Progenitor cell of endocrine pancreas (in vitro differentiated cells): ENCODE measurements at regions not wholly inside any gene's neighbourhood (a gene's known extent, or its start where the extent isn't known, plus 50 kb on each side); places are given as distances from the start of the nearest gene placed in this dataset.
"Not testable (repeated sequence)": the region's sequence is repeated elsewhere in the genome, so short reads cannot be mapped to it uniquely, and the experiment has no call there.

Experiments
- DNase-seq: peaks from one replicate; pipeline ENCODE4 v3.0.0; 2021; ENCODE audit warnings: low spot score; ENCODE audit not compliant: unreplicated experiment
- H3K27ac Mint-ChIP-seq: 2 replicates; pipeline ENCODE4 v1.8.0; 2021; ENCODE audit warnings: mild to moderate bottlenecking, moderate library complexity, mixed read lengths
- H3K27me3 Mint-ChIP-seq: 2 replicates; pipeline ENCODE4 v1.8.0; 2021; ENCODE audit warnings: mixed read lengths
- H3K36me3 Mint-ChIP-seq: 2 replicates; pipeline ENCODE4 v1.8.0; 2022; ENCODE audit warnings: mixed read lengths; ENCODE audit not compliant: insufficient read depth
- H3K4me1 Mint-ChIP-seq: 2 replicates; pipeline ENCODE4 v1.8.0; 2021; ENCODE audit warnings: low read depth, mixed read lengths
- H3K4me3 Mint-ChIP-seq: 2 replicates; pipeline ENCODE4 v1.8.0; 2021; ENCODE audit warnings: low read depth, mild to moderate bottlenecking, moderate library complexity, mixed read lengths
- H3K9me3 Mint-ChIP-seq: 2 replicates; pipeline ENCODE4 v1.8.0; 2021; ENCODE audit warnings: low read depth, mixed read lengths
- CTCF ChIP-seq: fragments of 200-600 bp; sonication (generic); IDR thresholded peaks from one replicate; pipeline ENCODE4 v1.5.0; 2021; ENCODE audit warnings: antibody characterized with exemption, mild to moderate bottlenecking; ENCODE audit not compliant: unreplicated experiment

GRCh38 chr12:59370933-59371332 lies 224.9 kb upstream of the SLC16A7 start:
- no peaks in the 10 kb centered on the region for H3K36me3 Mint-ChIP-seq
- H3K27ac Mint-ChIP-seq, result no peak overlapping the region
- H3K9me3 Mint-ChIP-seq, result no peaks in the 10 kb centered on the region
- peaks cover 8% of the 10 kb centered on the region for H3K4me1 Mint-ChIP-seq
- no peak for DNase-seq
- no peak overlapping the region for H3K4me3 Mint-ChIP-seq
- TF ChIP-seq CTCF, result no peak
- H3K27me3 Mint-ChIP-seq, result peaks cover 54% of the 10 kb centered on the region

- H3K9me3 Mint-ChIP-seq, result no peaks in the 10 kb centered on the region
- TF ChIP-seq CTCF, result no peak
- H3K27me3 Mint-ChIP-seq, result peaks cover 56% of the 10 kb centered on the region
- no peak overlapping the region for H3K4me3 Mint-ChIP-seq
- H3K27ac Mint-ChIP-seq, result no peak overlapping the region
- H3K36me3 Mint-ChIP-seq, result no peaks in the 10 kb centered on the region
- H3K4me1 Mint-ChIP-seq, result peaks cover 21% of the 10 kb centered on the region
- no peak for DNase-seq
These were observed 230.7 kb upstream of the SLC16A7 start for GRCh38 chr12:59365133-59365532.

- DNase-seq, result no peak
- Mint-ChIP-seq H3K36me3 (no peaks in the 10 kb centered on the region), H3K4me3 (no peak overlapping the region), H3K27me3 (peaks cover 24% of the 10 kb centered on the region), H3K9me3 (peaks cover 4% of the 10 kb centered on the region), H3K27ac (no peak overlapping the region), H3K4me1 (no peaks in the 10 kb centered on the region)
- no peak for TF ChIP-seq CTCF
These were observed 238.0 kb upstream of the SLC16A7 start for GRCh38 chr12:59357811-59358210.

GRCh38 chr12:59346248-59346647 lies 249.6 kb upstream of the SLC16A7 start:
- H3K27me3 Mint-ChIP-seq, H3K4me1 Mint-ChIP-seq, H3K36me3 Mint-ChIP-seq, H3K4me3 Mint-ChIP-seq, DNase-seq, H3K27ac Mint-ChIP-seq: not testable (repeated sequence)
- peaks cover 19% of the 10 kb centered on the region for H3K9me3 Mint-ChIP-seq
- TF ChIP-seq CTCF, result peak; percentile 30

GRCh38 chr12:59345406-59345805 lies 250.4 kb upstream of the SLC16A7 start:
- Mint-ChIP-seq H3K27me3 (no peaks in the 10 kb centered on the region), H3K27ac (no peak overlapping the region), H3K36me3 (peaks cover 2% of the 10 kb centered on the region), H3K9me3 (peaks cover 22% of the 10 kb centered on the region), H3K4me3 (no peak overlapping the region), H3K4me1 (no peaks in the 10 kb centered on the region)
- TF ChIP-seq CTCF, result no peak
- DNase-seq, result no peak
